ENCODE measurements at regions not wholly inside any gene's neighbourhood (a gene's known extent, or its start where the extent isn't known, plus 50 kb on each side); places are given as distances from the start of the nearest gene placed in this dataset.

DNA sequence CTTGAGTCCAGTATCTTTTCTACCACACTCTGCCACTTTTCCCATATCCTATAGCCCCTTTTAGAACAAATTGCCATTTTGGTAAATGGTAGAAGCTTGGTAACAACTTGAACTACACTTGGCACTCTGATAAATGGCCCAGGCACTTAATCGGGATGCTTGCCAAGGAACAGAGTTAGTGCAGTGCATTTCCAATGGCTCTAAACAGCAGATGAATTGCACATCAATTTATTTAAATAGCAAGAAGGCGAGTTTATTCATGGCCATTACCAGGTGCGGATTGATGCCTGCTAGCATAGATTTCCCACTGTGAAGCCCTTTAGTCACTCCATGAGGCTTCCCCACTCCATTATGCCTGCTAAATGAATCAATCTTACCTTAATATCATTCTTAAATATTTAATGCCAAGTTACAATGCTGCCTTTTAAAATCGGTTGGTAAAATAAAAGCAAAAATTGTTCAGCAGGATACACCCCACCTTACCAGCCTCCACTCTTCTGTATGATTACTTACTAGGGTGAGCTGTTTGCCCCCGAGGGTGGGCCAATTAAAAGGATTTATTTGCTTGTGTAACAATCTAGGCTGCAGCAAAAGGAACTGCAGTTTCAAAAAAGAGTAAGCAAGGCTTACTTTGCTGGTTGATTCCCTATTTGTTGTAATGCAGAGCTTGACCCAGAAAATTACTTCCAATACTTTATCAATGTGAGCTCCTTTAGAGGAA lies 136.0 kb upstream of the ARHGAP42 start:
- TF ChIP-seq EZH2 (IDR thresholded peaks at IDR 0.05; ENCODE audit: low read depth, low read length, severe bottlenecking) (no peak), SP2 (IDR thresholded peaks at IDR 0.05; ENCODE audit: low read length) (no peak), EGR1 (IDR thresholded peaks at IDR 0.05; ENCODE audit: borderline replicate concordance, low read depth, low read length) (no peak)
- TF ChIP-seq, protein P1, sequence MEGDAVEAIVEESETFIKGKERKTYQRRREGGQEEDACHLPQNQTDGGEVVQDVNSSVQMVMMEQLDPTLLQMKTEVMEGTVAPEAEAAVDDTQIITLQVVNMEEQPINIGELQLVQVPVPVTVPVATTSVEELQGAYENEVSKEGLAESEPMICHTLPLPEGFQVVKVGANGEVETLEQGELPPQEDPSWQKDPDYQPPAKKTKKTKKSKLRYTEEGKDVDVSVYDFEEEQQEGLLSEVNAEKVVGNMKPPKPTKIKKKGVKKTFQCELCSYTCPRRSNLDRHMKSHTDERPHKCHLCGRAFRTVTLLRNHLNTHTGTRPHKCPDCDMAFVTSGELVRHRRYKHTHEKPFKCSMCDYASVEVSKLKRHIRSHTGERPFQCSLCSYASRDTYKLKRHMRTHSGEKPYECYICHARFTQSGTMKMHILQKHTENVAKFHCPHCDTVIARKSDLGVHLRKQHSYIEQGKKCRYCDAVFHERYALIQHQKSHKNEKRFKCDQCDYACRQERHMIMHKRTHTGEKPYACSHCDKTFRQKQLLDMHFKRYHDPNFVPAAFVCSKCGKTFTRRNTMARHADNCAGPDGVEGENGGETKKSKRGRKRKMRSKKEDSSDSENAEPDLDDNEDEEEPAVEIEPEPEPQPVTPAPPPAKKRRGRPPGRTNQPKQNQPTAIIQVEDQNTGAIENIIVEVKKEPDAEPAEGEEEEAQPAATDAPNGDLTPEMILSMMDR (IDR thresholded peaks at IDR 0.05; ENCODE audit: control extremely low read depth in 1 of 3, insufficient read depth in 1 of 3, low read depth in 1 of 3, low read length in 3 of 3) = no peak
